Cardiac septum (tissue), 1 donor: ENCODE measurements at regions not wholly inside any gene's neighbourhood (a gene's known extent, or its start where the extent isn't known, plus 50 kb on each side); places are given as distances from the start of the nearest gene placed in this dataset.

Experiments
- DNase-seq: peaks from one replicate; pipeline ENCODE4 v3.0.0-alpha.2; 2020; ENCODE audit warnings: low spot score
- intact Hi-C: fragments of 100-400 bp; cut with DNase I; formaldehyde crosslinking; loops from one replicate; pipeline ENCODE4 v1.14.0; 2022
- donor health status: DM: no; HTN: no; CAD: no.

DNA sequence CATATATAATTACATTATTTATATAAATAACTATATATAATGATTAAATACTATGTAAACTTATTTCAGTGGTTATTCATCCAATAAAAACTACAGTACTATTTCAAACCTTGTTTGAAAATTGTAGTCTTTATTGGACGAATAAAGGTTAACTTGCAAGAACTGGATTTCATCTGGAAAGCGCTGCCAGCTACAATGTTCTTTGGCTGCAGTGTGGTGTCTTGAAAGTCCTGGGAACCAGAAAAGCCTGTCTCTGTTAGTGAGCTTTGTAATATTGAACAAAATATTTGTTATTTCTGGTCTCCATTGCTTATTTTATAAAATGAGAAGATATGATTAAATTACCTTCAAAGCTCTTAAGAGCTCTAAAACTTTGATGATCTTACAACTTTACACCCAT is 763.6 kb downstream of the ADGRL2 start:
- intact Hi-C loops: no loop called here
- no peak for DNase-seq

DNA sequence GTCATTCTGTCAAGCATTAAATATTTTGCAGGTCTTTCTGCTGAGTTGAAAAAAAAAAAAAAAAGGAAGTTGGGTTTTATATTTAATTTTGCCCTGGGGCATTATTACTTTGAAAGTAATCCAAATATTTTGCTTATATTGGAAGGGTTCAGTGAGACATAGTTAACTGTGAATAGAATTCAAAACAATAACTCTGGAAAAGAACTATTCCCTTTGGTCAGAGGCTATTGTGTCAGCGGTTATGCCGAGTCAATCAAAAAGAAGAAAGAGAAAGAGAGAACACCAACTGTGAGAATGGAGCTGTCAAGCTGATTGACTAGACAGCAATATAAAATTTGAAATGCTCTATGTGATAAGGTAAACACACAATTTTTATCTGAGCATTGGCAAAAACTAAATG is 761.7 kb downstream of the ADGRL2 start:
- no peak for DNase-seq
- intact Hi-C loops: no loop called here

DNA sequence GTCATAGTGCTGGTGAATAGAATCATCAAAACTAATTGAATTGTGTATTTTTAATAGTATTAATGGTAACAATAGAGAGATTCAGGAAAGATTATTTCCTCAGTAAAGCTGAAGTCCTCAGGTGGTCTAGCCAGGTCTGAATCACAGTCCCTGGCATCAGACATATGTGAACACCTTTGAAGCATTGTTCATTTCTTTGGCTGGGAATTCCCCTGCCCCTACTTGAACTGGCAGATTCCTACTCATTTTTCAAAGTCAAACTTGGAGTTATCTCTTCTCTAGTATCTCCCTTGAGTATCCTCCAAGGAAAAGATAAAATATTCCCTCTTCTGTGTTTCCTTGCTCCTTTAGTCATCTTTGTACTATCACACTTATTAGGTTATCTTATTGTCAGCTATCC is 759.8 kb downstream of the ADGRL2 start:
- DNase-seq: no peak
- intact Hi-C loops: no loop called here

DNA sequence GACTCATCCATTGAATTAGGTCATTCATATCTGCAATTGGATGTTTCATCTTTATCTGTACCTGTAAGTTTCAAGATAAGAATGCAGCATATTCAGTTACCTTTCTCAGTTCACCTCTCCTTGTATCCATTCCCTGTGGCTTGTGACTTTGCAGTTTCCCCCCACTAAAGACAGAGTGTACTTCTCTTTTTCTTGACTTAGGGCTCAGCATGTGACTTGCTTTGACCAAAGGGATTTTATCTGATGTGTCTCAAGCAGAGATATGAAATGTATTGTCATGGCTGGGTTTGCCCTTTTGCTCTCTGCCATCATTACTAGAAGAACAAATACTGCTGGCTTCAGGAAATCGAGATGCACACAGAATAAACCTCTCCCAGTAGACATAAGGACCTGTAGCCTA is 754.8 kb downstream of the ADGRL2 start:
- no peak for DNase-seq
- intact Hi-C loops: no loop called here

DNA sequence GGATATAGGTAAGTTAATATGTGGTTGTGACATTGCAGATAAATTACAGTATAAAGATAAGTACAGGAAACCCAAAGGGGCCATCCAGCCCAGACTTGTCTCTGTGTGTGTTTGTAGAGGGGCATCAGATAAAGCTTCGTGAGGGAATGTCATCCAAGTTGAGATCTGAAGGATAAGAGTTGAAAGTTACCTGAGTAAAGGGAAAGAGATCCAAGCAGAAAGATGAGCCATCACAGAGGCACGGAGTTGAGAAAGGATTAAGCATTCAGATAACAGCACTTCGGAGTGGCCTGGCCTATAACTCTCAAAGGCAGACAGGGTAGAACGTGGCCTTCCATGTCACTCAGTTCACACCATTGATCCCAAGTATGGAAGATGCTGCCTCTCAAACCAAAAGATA is 749.1 kb downstream of the ADGRL2 start:
- intact Hi-C loops: no loop called here
- DNase-seq: no peak

DNA sequence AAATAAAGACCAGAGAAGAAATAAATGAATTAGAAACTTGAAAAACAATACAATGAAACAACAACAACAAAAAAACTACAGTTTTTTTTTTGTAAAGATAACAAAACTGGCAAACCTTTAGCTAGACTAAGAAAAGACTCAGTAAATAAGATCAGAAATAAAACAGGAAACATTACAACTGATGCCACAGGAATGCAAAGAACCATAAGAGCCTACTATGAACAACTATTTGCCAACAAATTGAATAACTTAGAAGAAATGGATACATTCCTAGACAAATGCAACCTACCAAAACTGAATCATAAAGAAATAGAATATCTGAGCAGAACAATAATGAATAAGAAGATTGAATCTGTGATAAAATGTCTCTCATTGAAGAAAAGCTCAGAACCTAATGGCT is 742.0 kb downstream of the ADGRL2 start:
- DNase-seq: no peak
- intact Hi-C loops: no loop called here

DNA sequence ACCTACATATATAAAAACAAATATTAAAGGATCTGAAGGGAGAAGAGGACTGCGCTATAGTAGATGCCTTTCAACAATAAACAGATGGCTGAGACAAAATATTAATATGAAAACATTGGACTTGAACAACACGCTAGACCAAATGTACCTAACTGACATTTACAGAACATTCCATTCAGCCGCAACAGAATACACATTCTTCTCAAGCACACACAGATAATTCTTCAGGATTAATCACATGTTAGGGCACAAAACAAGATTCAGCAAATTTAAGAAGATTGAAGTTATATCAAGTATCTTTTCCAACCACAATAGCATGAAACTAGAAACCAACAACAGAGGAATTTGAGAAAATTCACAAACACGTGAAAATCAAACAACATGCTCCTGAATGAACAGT is 741.4 kb downstream of the ADGRL2 start:
- intact Hi-C loops: no loop called here
- DNase-seq: no peak

DNA sequence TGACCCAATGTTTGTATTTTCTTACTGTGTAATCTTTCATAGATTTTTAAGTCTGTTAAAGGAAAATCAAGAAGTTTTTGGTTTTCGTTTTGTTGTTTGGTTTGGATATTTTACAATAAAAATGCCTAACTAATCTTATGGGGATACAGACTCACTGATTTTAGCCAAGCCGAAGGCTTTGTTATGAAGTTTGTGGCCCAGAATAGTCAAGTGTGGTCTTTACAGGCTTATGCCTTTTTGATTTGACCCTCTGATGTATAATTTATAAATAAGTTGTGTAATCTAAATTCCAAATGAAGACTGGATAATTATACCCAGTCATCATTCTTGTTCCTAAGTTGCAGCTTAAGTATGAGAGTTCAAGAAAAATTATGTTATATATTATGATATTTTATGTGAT is 739.3 kb downstream of the ADGRL2 start:
- intact Hi-C loops: no loop called here
- DNase-seq: no peak

DNA sequence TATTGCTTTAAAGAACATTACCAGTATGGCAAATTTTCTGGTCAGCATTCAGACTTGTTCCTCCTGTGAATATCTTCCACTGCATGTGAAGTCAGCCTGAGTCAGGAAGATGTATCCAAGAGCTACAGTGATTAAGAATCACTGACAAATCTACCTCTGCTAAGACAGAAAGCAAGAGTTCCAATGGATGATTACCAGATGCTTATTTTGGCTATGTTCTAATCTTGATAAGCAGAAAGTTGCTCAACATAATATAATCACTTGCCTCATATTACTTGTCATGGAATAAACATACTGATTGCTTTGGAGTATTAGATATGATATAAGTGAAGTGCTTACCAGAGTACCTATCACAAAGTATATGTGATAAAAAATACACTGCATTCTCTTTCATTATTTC is 738.1 kb downstream of the ADGRL2 start:
- no peak for DNase-seq
- intact Hi-C loops: no loop called here

DNA sequence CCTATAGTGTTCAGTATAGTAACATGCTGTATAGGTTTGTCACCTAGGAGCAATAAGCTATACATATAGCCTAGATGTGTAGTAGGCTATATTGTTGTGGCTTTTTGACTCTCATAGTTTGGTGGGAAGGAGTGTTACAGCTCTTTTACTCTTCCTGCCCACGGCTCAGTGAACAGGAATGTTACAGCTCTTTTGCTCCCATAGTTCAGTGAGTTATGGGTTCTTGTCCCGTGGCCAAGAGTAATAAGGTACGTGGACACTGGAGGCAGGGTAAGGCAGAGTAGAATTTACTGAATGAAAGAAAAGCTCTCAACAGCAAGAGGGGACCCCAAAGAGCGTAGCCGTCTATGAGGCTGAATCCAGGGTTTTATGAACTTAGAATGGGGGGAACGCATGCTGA is 734.3 kb downstream of the ADGRL2 start:
- intact Hi-C loops: no loop called here
- DNase-seq: no peak

DNA sequence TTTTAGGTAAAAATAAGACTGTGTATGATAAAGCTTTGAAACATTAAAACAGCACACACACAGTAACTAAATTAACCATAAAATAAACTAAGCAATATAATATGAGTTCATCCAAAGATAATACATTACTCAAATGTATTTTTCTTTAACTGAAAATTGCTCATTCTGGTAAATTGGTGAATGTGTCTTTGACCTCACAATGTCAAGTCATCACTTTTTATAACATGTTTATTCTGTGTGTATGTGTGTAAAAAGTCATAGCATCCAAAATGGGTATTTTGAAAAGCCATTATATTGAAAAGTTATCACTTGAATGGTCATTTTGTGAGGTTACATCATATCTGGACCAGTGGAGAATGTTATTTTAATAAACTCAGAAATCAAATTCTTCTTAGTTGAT is 724.6 kb downstream of the ADGRL2 start:
- intact Hi-C loops: no loop called here

DNA sequence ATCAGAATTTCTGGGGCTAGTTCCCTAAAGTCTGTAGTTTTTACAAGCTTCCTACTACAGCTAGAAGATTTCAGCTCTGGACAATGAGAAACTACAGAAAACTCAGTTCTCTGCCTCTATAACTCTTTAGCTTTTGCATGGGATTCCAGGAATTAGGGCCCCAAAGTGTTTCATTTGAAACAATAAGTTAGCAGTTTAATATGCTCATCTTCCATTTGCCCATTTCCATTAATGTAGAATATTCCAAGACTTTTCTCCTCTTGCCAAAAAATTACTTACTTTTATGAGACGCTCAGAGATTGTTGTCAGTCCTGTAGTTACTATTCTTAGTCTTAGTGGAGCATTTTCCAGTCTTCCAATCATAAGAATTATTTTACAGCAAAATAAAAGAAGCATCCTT is 719.9 kb downstream of the ADGRL2 start:
- DNase-seq: no peak
- intact Hi-C loops: no loop called here

More for the DNA sequence above, 724.6 kb downstream of the ADGRL2 start:
- DNase-seq: no peak

DNA sequence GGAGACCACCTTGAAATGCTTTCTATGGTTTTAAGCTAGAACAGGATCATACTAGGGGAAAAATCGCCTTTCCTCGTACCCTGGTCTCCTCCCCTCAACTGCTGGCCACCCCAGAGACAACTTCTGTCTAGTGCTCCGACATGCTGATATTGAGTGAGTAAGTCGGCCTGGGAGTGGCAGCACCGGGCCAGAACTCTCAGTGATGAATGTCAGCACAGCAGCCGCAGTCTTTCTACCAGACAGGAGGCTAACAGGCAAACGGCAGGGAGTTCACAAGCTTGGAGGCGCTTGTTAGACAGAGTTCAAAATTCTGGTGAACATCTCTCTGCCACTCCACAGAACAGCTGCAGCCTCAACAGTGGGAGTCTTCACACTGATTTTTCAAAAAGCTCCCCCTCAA is 716.9 kb downstream of the ADGRL2 start:
- intact Hi-C loops: no loop called here
- no peak for DNase-seq

DNA sequence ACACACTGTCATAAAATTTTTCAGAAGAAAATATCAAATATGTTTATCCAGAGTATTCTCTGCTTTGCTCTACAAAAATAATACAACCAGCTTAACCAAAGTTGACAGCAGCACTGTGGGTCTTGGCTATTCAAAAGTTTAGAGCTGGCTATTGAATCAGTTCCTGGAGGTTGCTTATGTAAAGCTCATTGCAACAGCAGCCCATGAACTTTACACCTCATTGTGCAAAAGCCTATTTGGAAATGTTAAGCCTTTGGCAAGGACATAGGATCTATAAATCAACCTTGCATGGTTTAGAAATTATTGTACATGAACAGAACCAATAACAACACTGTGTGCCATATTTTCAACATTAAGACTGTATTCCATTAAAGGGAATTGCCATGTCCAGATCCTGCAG is 714.9 kb downstream of the ADGRL2 start:
- DNase-seq: no peak
- intact Hi-C loops: no loop called here

DNA sequence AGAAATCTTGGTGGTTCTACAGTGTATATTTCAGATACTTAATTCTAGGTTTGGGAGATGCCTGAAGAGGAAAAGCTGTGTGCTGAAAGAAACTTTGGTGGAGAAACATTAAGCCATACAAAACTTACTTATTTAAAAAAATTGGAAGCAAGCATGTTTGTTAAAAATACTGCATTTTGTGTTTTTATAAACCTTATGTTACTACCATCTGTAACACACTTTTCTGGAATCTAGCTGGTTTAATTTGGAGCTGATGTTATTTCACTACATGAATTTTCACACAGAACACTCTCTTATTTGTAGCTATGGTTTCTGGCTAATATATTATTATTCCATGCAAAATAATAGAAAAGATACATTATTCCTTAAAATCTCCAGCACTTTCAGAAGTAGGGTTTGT is 710.7 kb downstream of the ADGRL2 start:
- intact Hi-C loops: no loop called here
- DNase-seq: no peak

DNA sequence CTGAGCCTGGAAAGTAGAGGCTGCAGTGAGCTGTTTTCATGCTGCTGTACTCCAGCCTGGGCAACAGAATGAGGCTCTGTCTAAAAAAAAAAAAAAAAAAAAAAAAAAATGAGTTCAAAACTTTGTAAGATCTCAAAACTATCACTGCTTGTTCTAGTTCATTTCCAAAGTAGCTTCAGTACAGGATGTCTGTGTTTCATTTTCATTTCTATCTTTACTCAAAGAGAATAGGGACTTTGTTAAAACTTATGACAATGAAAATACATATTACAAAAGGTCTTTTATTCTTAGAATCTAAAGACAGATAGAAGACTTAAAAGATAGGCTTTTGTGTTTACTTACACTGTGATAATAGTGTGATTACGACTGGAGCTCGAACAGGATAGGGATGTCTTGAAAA is 709.7 kb downstream of the ADGRL2 start:
- intact Hi-C loops: no loop called here
- no peak for DNase-seq

DNA sequence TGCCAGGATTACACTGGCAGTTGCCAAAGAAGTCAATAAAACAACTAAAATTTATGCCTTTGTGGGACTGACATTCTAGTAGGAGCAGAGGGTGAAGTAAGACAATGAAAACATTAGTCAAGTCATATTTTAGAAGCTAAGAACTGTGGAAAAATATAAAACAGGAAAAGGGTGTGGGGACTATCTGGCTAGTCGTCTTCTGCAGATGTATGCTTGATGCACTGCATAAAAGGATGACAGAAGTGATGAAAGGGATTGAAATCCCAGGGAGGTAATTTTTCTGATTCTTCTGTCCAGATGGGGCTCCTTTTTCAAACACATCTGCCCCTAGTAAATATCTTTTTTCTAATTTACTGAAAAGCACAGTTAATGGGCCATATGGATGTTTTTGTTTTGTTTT is 706.3 kb downstream of the ADGRL2 start:
- intact Hi-C loops: no loop called here

DNA sequence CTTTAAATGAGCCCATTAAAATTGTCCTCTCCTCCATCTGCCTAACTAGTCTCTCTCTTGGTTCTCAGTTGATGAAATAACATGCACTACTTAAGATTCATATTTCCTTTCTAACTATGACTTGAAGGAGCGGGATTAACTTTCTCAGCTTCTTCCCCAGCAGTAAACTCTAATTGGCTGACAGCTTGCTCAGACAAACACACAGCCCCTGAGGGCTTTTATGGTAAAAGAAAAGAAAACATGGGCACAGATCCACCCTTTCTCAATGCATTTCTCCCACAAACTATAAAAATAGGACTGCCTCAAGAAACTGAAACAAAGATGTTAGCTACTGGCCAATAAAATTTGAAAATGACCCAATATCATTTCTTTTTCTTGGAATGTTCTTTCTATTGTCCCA is 703.1 kb downstream of the ADGRL2 start:
- no peak for DNase-seq
- intact Hi-C loops: no loop called here

More for the DNA sequence above, 706.3 kb downstream of the ADGRL2 start:
- no peak for DNase-seq

DNA sequence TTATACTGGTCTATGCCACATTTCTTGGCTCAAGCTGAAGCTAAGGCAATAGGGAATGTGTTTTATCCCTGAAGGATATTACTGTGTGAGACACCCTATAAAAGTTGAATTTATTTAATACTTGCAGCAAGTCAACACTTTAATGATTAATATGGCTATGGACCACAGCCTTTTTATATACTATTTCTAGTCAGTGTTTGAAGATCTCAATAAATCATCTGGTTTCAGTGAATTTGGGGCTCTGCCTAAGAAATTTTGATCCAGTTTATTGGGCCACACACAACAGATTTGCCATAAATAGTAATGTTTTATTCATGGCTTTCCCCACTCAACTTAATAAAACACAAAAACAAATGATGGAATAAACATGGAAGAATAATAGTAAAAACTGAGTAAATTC is 698.3 kb downstream of the ADGRL2 start:
- DNase-seq: no peak
- intact Hi-C loops: no loop called here

DNA sequence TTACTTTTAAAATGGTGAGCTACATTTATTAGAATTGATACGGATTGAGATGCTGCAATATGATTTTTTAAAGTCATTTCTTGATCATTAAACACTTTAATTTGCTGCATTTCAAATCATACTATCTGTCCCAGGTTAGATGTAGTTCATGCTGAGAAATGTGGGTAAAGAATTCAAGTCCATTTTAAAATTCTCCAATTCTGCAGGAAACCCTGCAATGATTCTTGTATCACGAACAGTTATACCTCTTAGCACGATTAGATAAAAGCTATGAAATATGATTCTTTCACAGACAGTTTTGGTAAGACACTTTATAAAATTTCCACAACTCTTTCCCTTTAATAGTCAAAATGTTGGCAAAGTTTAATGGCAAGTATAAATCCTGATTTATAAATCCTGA is 693.4 kb downstream of the ADGRL2 start:
- intact Hi-C loops: no loop called here
- no peak for DNase-seq

DNA sequence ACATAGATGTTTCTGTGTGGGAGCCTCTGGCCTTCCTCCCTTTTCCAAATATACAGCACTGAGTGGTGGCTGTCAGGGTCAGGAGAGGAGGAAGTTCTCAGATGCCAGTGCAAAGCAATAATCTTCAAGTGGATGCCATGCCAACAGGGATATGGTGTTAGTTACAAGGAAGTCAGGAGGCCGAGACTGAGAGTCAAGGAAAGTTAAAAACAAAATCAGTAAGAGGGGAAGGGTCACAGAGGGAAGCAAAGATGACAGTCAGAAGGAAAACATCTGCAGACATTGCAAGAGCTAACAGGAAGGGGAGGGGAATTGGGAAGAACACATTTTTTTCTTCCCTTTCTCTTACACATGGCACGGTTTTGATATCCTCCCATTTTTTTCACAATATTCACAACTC is 691.4 kb downstream of the ADGRL2 start:
- intact Hi-C loops: no loop called here
- DNase-seq: no peak

DNA sequence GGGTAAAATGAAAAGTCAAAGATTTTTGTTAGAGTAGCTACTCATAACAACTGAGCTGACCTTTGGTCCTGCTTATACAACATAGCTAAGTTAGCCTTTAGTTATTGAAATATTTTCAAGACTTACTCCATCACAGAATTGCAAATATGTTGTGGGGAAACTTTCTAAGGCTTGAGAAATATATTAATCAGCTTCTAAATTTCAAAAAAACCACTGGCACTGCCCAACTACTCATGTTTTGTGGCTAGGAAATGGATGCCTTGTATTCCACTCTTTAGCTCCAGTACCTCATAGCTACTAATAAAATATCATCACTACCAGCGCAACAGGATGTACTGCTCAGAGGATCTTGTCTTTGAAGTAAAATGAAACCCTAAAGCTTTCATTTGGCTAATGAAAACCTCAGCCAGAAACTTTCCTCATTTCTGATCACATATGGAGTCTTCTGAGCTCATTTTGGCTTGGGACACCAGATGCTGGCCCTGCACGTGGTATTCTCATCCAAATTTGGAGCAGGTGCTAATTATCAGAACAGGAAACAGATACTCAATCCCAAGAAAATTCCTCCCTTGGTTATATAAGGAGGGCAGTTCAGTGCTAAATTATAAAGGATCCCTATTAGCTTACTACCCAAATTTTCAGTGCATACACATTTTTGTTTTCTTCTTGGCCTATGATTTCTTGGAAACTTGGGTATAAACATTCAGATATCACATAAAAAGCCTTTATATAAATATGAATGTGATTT is 690.7 kb downstream of the ADGRL2 start:
- no peak for DNase-seq
- intact Hi-C loops: no loop called here
